HCT116 (cell line): ENCODE measurements at regions not wholly inside any gene's neighbourhood (a gene's known extent, or its start where the extent isn't known, plus 50 kb on each side); places are given as distances from the start of the nearest gene placed in this dataset.

Experiments used
- ATAC-seq: fragments of 200-7000 bp; cut with Tn5 transposase; 2 replicates; pipeline ENCODE4 v1.9.1; 2020; ENCODE audit warnings: mild to moderate bottlenecking, moderate library complexity
- BruUV-seq: library from RNA; stranded (reverse); fragments of 400-500 nt; replicated peaks from 2 replicates; lab custom pipeline; 2021; lab: Mats Ljungman, UMichigan
- CTCF ChIA-PET: fragments of 300-600 bp; sonication (Branson Sonifier 250); formaldehyde crosslinking; loops from one replicate; lab custom pipeline; 2021; ENCODE audit warnings: antibody characterized with exemption; lab: Charles Lee
- POLR2A ChIA-PET: fragments of 300-600, 350-600 bp; sonication (Branson Sonifier 250); formaldehyde crosslinking; loops from one replicate; lab custom pipeline; 2021; ENCODE audit warnings: antibody characterized with exemption; lab: Charles Lee
- RAD21 ChIA-PET, 2 experiments: fragments of 300-600 bp; sonication (Branson Sonifier 250); formaldehyde crosslinking; loops; one replicate each; lab custom pipeline; 2023; ENCODE audit warnings: low total read pairs in 2 of 2; ENCODE audit not compliant: uncharacterized antibody in 2 of 2, unreplicated experiment in 2 of 2, low non-redundant PET in 1 of 2; lab: Charles Lee
- DNase-seq: peaks from one replicate; pipeline ENCODE4 v3.0.0-alpha.2; 2010; ENCODE audit warnings: low read depth, low spot score
- H2AFZ ChIP-seq: fragments of 200-600 bp; shearing (Covaris generic), sonication (generic); 2 replicates; pipeline ENCODE4 v1.6.1; 2017; ENCODE audit warnings: low read depth, mixed run types, mixed read lengths, antibody characterized with exemption, low read length; ENCODE audit not compliant: poor library complexity, severe bottlenecking
- H3K27ac ChIP-seq: 2 replicates; pipeline ENCODE4 v1.5.1; 2012; ENCODE audit warnings: low read depth, low read length
- H3K27me3 ChIP-seq: fragments of 200-600 bp; sonication (generic); 2 replicates; pipeline ENCODE4 v1.6.1; 2016; ENCODE audit warnings: mixed run types, low read length, mixed read lengths; ENCODE audit not compliant: insufficient read depth
- H3K36me3 ChIP-seq, 2 experiments: fragments of 200-500 bp in 1 of 2; fragments of 200-600 bp in 1 of 2; sonication (Bioruptor generic) in 1 of 2; sonication (generic) in 1 of 2; 2 replicates each; pipeline versions ENCODE4 v1.5.1 to v1.6.1; 2014 to 2016; ENCODE audit warnings: low read length in 2 of 2, inconsistent platforms in 1 of 2, mixed read lengths in 1 of 2, mixed run types in 1 of 2; ENCODE audit not compliant: insufficient read depth in 2 of 2, control insufficient read depth in 1 of 2
- H3K4me1 ChIP-seq, 2 experiments: fragments of 200-600 bp in 1 of 2; sonication (generic) in 1 of 2; 2 replicates each; pipeline versions ENCODE4 v1.5.1 to v1.6.1; 2012 to 2017; ENCODE audit warnings: low read length in 2 of 2, inconsistent platforms in 1 of 2, mild to moderate bottlenecking in 1 of 2, mixed read lengths in 1 of 2, mixed run types in 1 of 2, moderate library complexity in 1 of 2; ENCODE audit not compliant: insufficient read depth in 2 of 2, control insufficient read depth in 1 of 2
- H3K4me2 ChIP-seq: fragments of 200-600 bp; sonication (generic); 2 replicates; pipeline ENCODE4 v1.6.1; 2017; ENCODE audit warnings: mixed run types, low read length, mixed read lengths
- H3K4me3 ChIP-seq, 2 experiments: fragments of 200-600 bp in 1 of 2; sonication (generic) in 1 of 2; replicated peaks in 1 of 2; 2 replicates each; pipeline ENCODE4 v1.5.1; 2011 to 2016; ENCODE audit warnings: low read length in 2 of 2, control low read depth in 1 of 2, low read depth in 1 of 2, mild to moderate bottlenecking in 1 of 2, mixed read lengths in 1 of 2, mixed run types in 1 of 2
- H3K79me2 ChIP-seq: fragments of 200-600 bp; sonication (generic); 2 replicates; pipeline ENCODE4 v1.6.1; 2017; ENCODE audit warnings: mild to moderate bottlenecking, mixed run types, low read length, moderate library complexity, mixed read lengths; ENCODE audit not compliant: insufficient read depth
- H3K9ac ChIP-seq: fragments of 200-600 bp; sonication (generic); 2 replicates; pipeline ENCODE4 v1.6.1; 2016; ENCODE audit warnings: low read length, mixed read lengths
- H3K9me2 ChIP-seq: fragments of 200-600 bp; sonication (generic), shearing (Covaris generic); 2 replicates; pipeline ENCODE4 v1.6.1; 2017; ENCODE audit warnings: mixed run types, mild to moderate bottlenecking, moderate library complexity; ENCODE audit not compliant: insufficient read depth
- H3K9me3 ChIP-seq, 2 experiments: fragments of 200-500 bp in 1 of 2; fragments of 200-600 bp in 1 of 2; sonication (Bioruptor generic) in 1 of 2; sonication (generic) in 1 of 2; 2 replicates each; pipeline ENCODE4 v1.6.1; 2014 to 2017; ENCODE audit warnings: low read length in 2 of 2, mixed read lengths in 2 of 2, inconsistent platforms in 1 of 2, low read depth in 1 of 2, mild to moderate bottlenecking in 1 of 2, mixed run types in 1 of 2, moderate library complexity in 1 of 2; ENCODE audit not compliant: control insufficient read depth in 1 of 2, insufficient read depth in 1 of 2
- H4K20me1 ChIP-seq: fragments of 200-600 bp; sonication (generic), shearing (Covaris generic); 2 replicates; pipeline ENCODE4 v1.6.1; 2017; ENCODE audit warnings: mixed run types, mild to moderate bottlenecking, moderate library complexity; ENCODE audit not compliant: insufficient read depth
- ATF3 ChIP-seq: IDR thresholded peaks from 2 replicates; pipeline ENCODE4 v1.6.1; 2012
- CBX3 ChIP-seq: IDR thresholded peaks from 2 replicates; pipeline ENCODE4 v1.6.1; 2012; ENCODE audit warnings: low read depth
- CEBPB ChIP-seq: IDR thresholded peaks from 2 replicates; pipeline ENCODE4 v1.6.1; 2012; ENCODE audit warnings: low read depth
- EZH2phosphoT487 ChIP-seq: fragments of 200-600 bp; IDR thresholded peaks from 2 replicates; pipeline ENCODE4 v1.6.1; 2018; ENCODE audit warnings: antibody characterized with exemption, borderline replicate concordance
- FOSL1 ChIP-seq: IDR thresholded peaks from 2 replicates; pipeline ENCODE4 v1.6.1; 2012; ENCODE audit warnings: low read depth
- SP1 ChIP-seq: IDR thresholded peaks from 2 replicates; pipeline ENCODE4 v1.6.1; 2012; ENCODE audit warnings: low read depth
- SRF ChIP-seq: IDR thresholded peaks from 2 replicates; pipeline ENCODE4 v1.6.1; 2012; ENCODE audit warnings: low read depth
- YY1 ChIP-seq: IDR thresholded peaks from 2 replicates; pipeline ENCODE4 v1.6.1; 2011; ENCODE audit warnings: low read length, low read depth, moderate library complexity, mild to moderate bottlenecking; ENCODE audit not compliant: insufficient replicate concordance; ENCODE audit errors: extremely low read depth
- ZBTB33 ChIP-seq: IDR thresholded peaks from 2 replicates; pipeline ENCODE4 v1.6.1; 2011; ENCODE audit warnings: mild to moderate bottlenecking, low read length, moderate library complexity; ENCODE audit not compliant: insufficient replicate concordance; ENCODE audit errors: extremely low read depth
- ZNF274 ChIP-seq: fragments of 200-500 bp; sonication (Bioruptor generic); IDR thresholded peaks from 2 replicates; pipeline ENCODE4 v1.6.1; 2014; ENCODE audit warnings: mild to moderate bottlenecking, low read depth, low read length, inconsistent platforms
- intact Hi-C: fragments of 100-400 bp; cut with micrococcal nuclease; formaldehyde crosslinking; loops from 2 replicates; pipeline ENCODE4 v1.10.0; 2022

GRCh38 chr7:156050636-156051569 lies 238.6 kb upstream of the SHH start:
- Histone ChIP-seq H3K36me3 (no peaks in the 10 kb centered on the region), H3K9ac (no peak overlapping the region), H3K79me2 (no peaks in the 10 kb centered on the region), H2AFZ (no peak overlapping the region), H3K27ac (no peak overlapping the region), H3K9me2 (no peaks in the 10 kb centered on the region), H3K4me3 (no peak overlapping the region), H3K4me2 (no peak overlapping the region), H3K27me3 (no peaks in the 10 kb centered on the region), H4K20me1 (no peaks in the 10 kb centered on the region), H3K4me1 (no peaks in the 10 kb centered on the region), H3K9me3 (no peaks in the 10 kb centered on the region)
- ChIA-PET POLR2A (no interaction called here), RAD21 (interaction anchor here in 1 of 2 experiments (0.6 kb wide), 1 partner anchor 57 kb away, joined by 6 read pairs; no protein-coding TSS in a partner anchor), CTCF (no interaction called here)
- no peak for ATAC-seq
- BruUV-seq: no TSS peak
- DNase-seq: no peak
- intact Hi-C loops: no loop called here
- TF ChIP-seq YY1 (no peak), CEBPB (no peak), SP1 (no peak), FOSL1 (no peak)

GRCh38 chr7:156049366-156049765 lies 237.1 kb upstream of the SHH start:
- H3K9me3 ChIP-seq: no peaks in the 10 kb centered on the region
- H3K4me2 ChIP-seq: no peak overlapping the region
- intact Hi-C loops: no loop called here
- no peaks in the 10 kb centered on the region for H3K27me3 ChIP-seq
- H3K4me1 ChIP-seq: no peaks in the 10 kb centered on the region
- ChIA-PET RAD21 (no interaction called here), POLR2A (no interaction called here), CTCF (no interaction called here)
- no peaks in the 10 kb centered on the region for H4K20me1 ChIP-seq
- H3K79me2 ChIP-seq: no peaks in the 10 kb centered on the region
- no peak overlapping the region for H3K9ac ChIP-seq
- ATAC-seq (no peak), DNase-seq (no peak)
- H3K36me3 ChIP-seq: no peaks in the 10 kb centered on the region
- H3K9me2 ChIP-seq: no peaks in the 10 kb centered on the region
- H3K4me3 ChIP-seq: no peak overlapping the region
- no peak overlapping the region for H2AFZ ChIP-seq
- no TSS peak for BruUV-seq
- TF ChIP-seq ZNF274 (no peak), CBX3 (no peak), SRF (no peak), CEBPB (no peak), SP1 (no peak), ZBTB33 (no peak), EZH2phosphoT487 (no peak), ATF3 (no peak)
- H3K27ac ChIP-seq: no peak overlapping the region
